ENCODE measurements at regions not wholly inside any gene's neighbourhood (a gene's known extent, or its start where the extent isn't known, plus 50 kb on each side); places are given as distances from the start of the nearest gene placed in this dataset.

GRCh38 chr4:117328333-117328732 lies 243.0 kb upstream of the TRAM1L1 start:
- TF ChIP-seq POLR2A (IDR thresholded peaks at IDR 0.05; ENCODE audit: low read depth, low read length) (no peak), TAF1 (IDR thresholded peaks at IDR 0.05; ENCODE audit: low read depth, low read length) (no peak), POLR2AphosphoS5 (IDR thresholded peaks at IDR 0.05; ENCODE audit: low read depth, low read length) (no peak), PAX5 (IDR thresholded peaks at IDR 0.05; ENCODE audit: insufficient read depth, low read length, severe bottlenecking) (no peak), POU2F2 (IDR thresholded peaks at IDR 0.05; ENCODE audit: low read depth, low read length) (no peak)

Measured in GM12891 (cell line).